ENCODE measurements at regions not wholly inside any gene's neighbourhood (a gene's known extent, or its start where the extent isn't known, plus 50 kb on each side); places are given as distances from the start of the nearest gene placed in this dataset.

- CTCF ChIA-PET, result interaction anchor here (1.0 kb wide), 1 partner anchor 13 kb away, joined by 3 read pairs; no protein-coding TSS in a partner anchor
- H3K36me3 ChIP-seq (ENCODE audit: control insufficient read depth in 4 of 4, insufficient read depth in 4 of 4, low read length in 3 of 4), result no peaks in the 10 kb centered on the region
- H3K4me3 ChIP-seq (ENCODE audit: control insufficient read depth in 1 of 7, extremely low read depth in 1 of 7, insufficient read depth in 4 of 7, low read depth in 2 of 7, low read length in 6 of 7), result no peak overlapping the region
- H3K9me3 ChIP-seq (ENCODE audit: control extremely low read depth in 1 of 5, control insufficient read depth in 4 of 5, insufficient read depth in 2 of 5, low read depth in 1 of 5, low read length in 4 of 5), result no peaks in the 10 kb centered on the region
- POLR2A ChIA-PET, result no interaction called here
- H3K27ac ChIP-seq (ENCODE audit: insufficient read depth in 1 of 2, low read depth in 1 of 2, low read length in 2 of 2, poor library complexity in 1 of 2, severe bottlenecking in 2 of 2), result no peak overlapping the region
- WGBS (ENCODE audit: insufficient coverage), result no CpG with 5 or more reads among the region's 1 CpG
- H3K27me3 ChIP-seq (replicated peaks in 2 of 5; ENCODE audit: control insufficient read depth in 4 of 5, insufficient read depth in 5 of 5, low read length in 4 of 5), result no peaks in the 10 kb centered on the region
- no peak for DNase-seq
- no peaks in the 10 kb centered on the region for H3K4me1 ChIP-seq (ENCODE audit: control extremely low read depth in 1 of 4, control insufficient read depth in 4 of 4, insufficient read depth in 4 of 4, low read length in 3 of 4)
These were observed 108.4 kb downstream of the FAT3 start for GRCh38 chr11:92332986-92333385.

- Histone ChIP-seq H3K4me1 (ENCODE audit: control extremely low read depth in 1 of 4, control insufficient read depth in 4 of 4, insufficient read depth in 4 of 4, low read length in 3 of 4) (no peaks in the 10 kb centered on the region), H3K9me3 (ENCODE audit: control extremely low read depth in 1 of 5, control insufficient read depth in 4 of 5, insufficient read depth in 2 of 5, low read depth in 1 of 5, low read length in 4 of 5) (no peaks in the 10 kb centered on the region), H3K27me3 (replicated peaks in 2 of 5; ENCODE audit: control insufficient read depth in 4 of 5, insufficient read depth in 5 of 5, low read length in 4 of 5) (no peaks in the 10 kb centered on the region), H3K36me3 (ENCODE audit: control insufficient read depth in 4 of 4, insufficient read depth in 4 of 4, low read length in 3 of 4) (no peaks in the 10 kb centered on the region), H3K27ac (ENCODE audit: insufficient read depth in 1 of 2, low read depth in 1 of 2, low read length in 2 of 2, poor library complexity in 1 of 2, severe bottlenecking in 2 of 2) (no peak overlapping the region), H3K4me3 (ENCODE audit: control insufficient read depth in 1 of 7, extremely low read depth in 1 of 7, insufficient read depth in 4 of 7, low read depth in 2 of 7, low read length in 6 of 7) (no peak overlapping the region)
- POLR2A ChIA-PET, result no interaction called here
- no peak for DNase-seq
- CTCF ChIA-PET, result no interaction called here
- 94% methylated on average over 6 of the region's 6 CpGs for WGBS (ENCODE audit: insufficient coverage)
These were observed 116.2 kb downstream of the FAT3 start for GRCh38 chr11:92340839-92341238.

GRCh38 chr11:92342034-92342720 is 117.6 kb downstream of the FAT3 start:
- Histone ChIP-seq H3K27me3 (replicated peaks in 2 of 5; ENCODE audit: control insufficient read depth in 4 of 5, insufficient read depth in 5 of 5, low read length in 4 of 5) (no peaks in the 10 kb centered on the region), H3K27ac (ENCODE audit: insufficient read depth in 1 of 2, low read depth in 1 of 2, low read length in 2 of 2, poor library complexity in 1 of 2, severe bottlenecking in 2 of 2) (no peak overlapping the region), H3K36me3 (ENCODE audit: control insufficient read depth in 4 of 4, insufficient read depth in 4 of 4, low read length in 3 of 4) (no peaks in the 10 kb centered on the region), H3K4me3 (ENCODE audit: control insufficient read depth in 1 of 7, extremely low read depth in 1 of 7, insufficient read depth in 4 of 7, low read depth in 2 of 7, low read length in 6 of 7) (no peak overlapping the region), H3K9me3 (ENCODE audit: control extremely low read depth in 1 of 5, control insufficient read depth in 4 of 5, insufficient read depth in 2 of 5, low read depth in 1 of 5, low read length in 4 of 5) (no peaks in the 10 kb centered on the region), H3K4me1 (ENCODE audit: control extremely low read depth in 1 of 4, control insufficient read depth in 4 of 4, insufficient read depth in 4 of 4, low read length in 3 of 4) (no peaks in the 10 kb centered on the region)
- DNase-seq, result no peak
- ChIA-PET CTCF (no interaction called here), POLR2A (no interaction called here)
- 74% methylated on average over 5 of the region's 9 CpGs for WGBS (ENCODE audit: insufficient coverage)

- CTCF ChIA-PET, result no interaction called here
These were observed 118.3 kb downstream of the FAT3 start for GRCh38 chr11:92342886-92343285.

GRCh38 chr11:92346220-92346619 is 121.6 kb downstream of the FAT3 start:
- H3K36me3 ChIP-seq (ENCODE audit: control insufficient read depth in 4 of 4, insufficient read depth in 4 of 4, low read length in 3 of 4), result no peaks in the 10 kb centered on the region
- no peaks in the 10 kb centered on the region for H3K4me1 ChIP-seq (ENCODE audit: control extremely low read depth in 1 of 4, control insufficient read depth in 4 of 4, insufficient read depth in 4 of 4, low read length in 3 of 4)
- no peak overlapping the region for H3K4me3 ChIP-seq (ENCODE audit: control insufficient read depth in 1 of 7, extremely low read depth in 1 of 7, insufficient read depth in 4 of 7, low read depth in 2 of 7, low read length in 6 of 7)
- no peak for DNase-seq
- ChIA-PET POLR2A (no interaction called here), CTCF (interaction anchor here (0.8 kb wide), 1 partner anchor 13 kb away, joined by 3 read pairs; no protein-coding TSS in a partner anchor)
- H3K27me3 ChIP-seq (replicated peaks in 2 of 5; ENCODE audit: control insufficient read depth in 4 of 5, insufficient read depth in 5 of 5, low read length in 4 of 5), result no peaks in the 10 kb centered on the region
- no peak overlapping the region for H3K27ac ChIP-seq (ENCODE audit: insufficient read depth in 1 of 2, low read depth in 1 of 2, low read length in 2 of 2, poor library complexity in 1 of 2, severe bottlenecking in 2 of 2)
- 89% methylated on average over 3 of the region's 4 CpGs for WGBS (ENCODE audit: insufficient coverage)
- H3K9me3 ChIP-seq (ENCODE audit: control extremely low read depth in 1 of 5, control insufficient read depth in 4 of 5, insufficient read depth in 2 of 5, low read depth in 1 of 5, low read length in 4 of 5), result no peaks in the 10 kb centered on the region

More at GRCh38 chr11:92342886-92343285, 118.3 kb downstream of the FAT3 start:
- H3K4me1 ChIP-seq (ENCODE audit: control extremely low read depth in 1 of 4, control insufficient read depth in 4 of 4, insufficient read depth in 4 of 4, low read length in 3 of 4), result no peaks in the 10 kb centered on the region
- no peak for DNase-seq
- H3K9me3 ChIP-seq (ENCODE audit: control extremely low read depth in 1 of 5, control insufficient read depth in 4 of 5, insufficient read depth in 2 of 5, low read depth in 1 of 5, low read length in 4 of 5), result no peaks in the 10 kb centered on the region
- H3K27ac ChIP-seq (ENCODE audit: insufficient read depth in 1 of 2, low read depth in 1 of 2, low read length in 2 of 2, poor library complexity in 1 of 2, severe bottlenecking in 2 of 2), result no peak overlapping the region
- WGBS (ENCODE audit: insufficient coverage), result 100% methylated on average over 1 of the region's 3 CpGs
- no peaks in the 10 kb centered on the region for H3K36me3 ChIP-seq (ENCODE audit: control insufficient read depth in 4 of 4, insufficient read depth in 4 of 4, low read length in 3 of 4)
- no peaks in the 10 kb centered on the region for H3K27me3 ChIP-seq (replicated peaks in 2 of 5; ENCODE audit: control insufficient read depth in 4 of 5, insufficient read depth in 5 of 5, low read length in 4 of 5)
- H3K4me3 ChIP-seq (ENCODE audit: control insufficient read depth in 1 of 7, extremely low read depth in 1 of 7, insufficient read depth in 4 of 7, low read depth in 2 of 7, low read length in 6 of 7), result no peak overlapping the region
- POLR2A ChIA-PET, result no interaction called here

- ChIA-PET POLR2A (no interaction called here), CTCF (no interaction called here)
- no peaks in the 10 kb centered on the region for H3K36me3 ChIP-seq (ENCODE audit: control insufficient read depth in 4 of 4, insufficient read depth in 4 of 4, low read length in 3 of 4)
- no CpG with 5 or more reads among the region's 1 CpG for WGBS (ENCODE audit: insufficient coverage)
- H3K27me3 ChIP-seq (replicated peaks in 2 of 5; ENCODE audit: control insufficient read depth in 4 of 5, insufficient read depth in 5 of 5, low read length in 4 of 5), result no peaks in the 10 kb centered on the region
- no peaks in the 10 kb centered on the region for H3K9me3 ChIP-seq (ENCODE audit: control extremely low read depth in 1 of 5, control insufficient read depth in 4 of 5, insufficient read depth in 2 of 5, low read depth in 1 of 5, low read length in 4 of 5)
- H3K27ac ChIP-seq (ENCODE audit: insufficient read depth in 1 of 2, low read depth in 1 of 2, low read length in 2 of 2, poor library complexity in 1 of 2, severe bottlenecking in 2 of 2), result no peak overlapping the region
- no peak overlapping the region for H3K4me3 ChIP-seq (ENCODE audit: control insufficient read depth in 1 of 7, extremely low read depth in 1 of 7, insufficient read depth in 4 of 7, low read depth in 2 of 7, low read length in 6 of 7)
- no peaks in the 10 kb centered on the region for H3K4me1 ChIP-seq (ENCODE audit: control extremely low read depth in 1 of 4, control insufficient read depth in 4 of 4, insufficient read depth in 4 of 4, low read length in 3 of 4)
- no peak for DNase-seq
These were observed 122.8 kb downstream of the FAT3 start for GRCh38 chr11:92347454-92347853.

- POLR2A ChIA-PET, result no interaction called here
- H3K27me3 ChIP-seq (replicated peaks in 2 of 5; ENCODE audit: control insufficient read depth in 4 of 5, insufficient read depth in 5 of 5, low read length in 4 of 5), result no peaks in the 10 kb centered on the region
- CTCF ChIA-PET, result no interaction called here
- no peaks in the 10 kb centered on the region for H3K36me3 ChIP-seq (ENCODE audit: control insufficient read depth in 4 of 4, insufficient read depth in 4 of 4, low read length in 3 of 4)
- no peak for DNase-seq
- WGBS (ENCODE audit: insufficient coverage), result 80% methylated on average over 4 of the region's 4 CpGs
- no peaks in the 10 kb centered on the region for H3K4me1 ChIP-seq (ENCODE audit: control extremely low read depth in 1 of 4, control insufficient read depth in 4 of 4, insufficient read depth in 4 of 4, low read length in 3 of 4)
- no peak overlapping the region for H3K27ac ChIP-seq (ENCODE audit: insufficient read depth in 1 of 2, low read depth in 1 of 2, low read length in 2 of 2, poor library complexity in 1 of 2, severe bottlenecking in 2 of 2)
- no peak overlapping the region for H3K4me3 ChIP-seq (ENCODE audit: control insufficient read depth in 1 of 7, extremely low read depth in 1 of 7, insufficient read depth in 4 of 7, low read depth in 2 of 7, low read length in 6 of 7)
- no peaks in the 10 kb centered on the region for H3K9me3 ChIP-seq (ENCODE audit: control extremely low read depth in 1 of 5, control insufficient read depth in 4 of 5, insufficient read depth in 2 of 5, low read depth in 1 of 5, low read length in 4 of 5)
These were observed 125.0 kb downstream of the FAT3 start for GRCh38 chr11:92349486-92350156.
